Suprapubic skin (tissue), 4 donors: ENCODE measurements at regions not wholly inside any gene's neighbourhood (a gene's known extent, or its start where the extent isn't known, plus 50 kb on each side); places are given as distances from the start of the nearest gene placed in this dataset.

Source experiments
- DNase-seq, 2 donors: peaks; one replicate each; pipeline ENCODE4 v3.0.0-alpha.2; 2019; ENCODE audit warnings: low spot score in 2 of 2
- H3K27ac ChIP-seq: fragments of 200-600 bp; sonication (generic); one replicate; pipeline ENCODE4 v1.5.1; 2019
- H3K27me3 ChIP-seq: fragments of 200-600 bp; sonication (generic); one replicate; pipeline ENCODE4 v1.5.1; 2019
- H3K36me3 ChIP-seq: fragments of 200-600 bp; sonication (generic); one replicate; pipeline ENCODE4 v1.5.1; 2019
- H3K4me1 ChIP-seq: fragments of 200-600 bp; sonication (generic); one replicate; pipeline ENCODE4 v1.5.1; 2019
- H3K4me3 ChIP-seq: fragments of 200-600 bp; sonication (generic); one replicate; pipeline ENCODE4 v1.5.1; 2019; ENCODE audit warnings: mild to moderate bottlenecking
- H3K9me3 ChIP-seq: fragments of 200-600 bp; sonication (generic); one replicate; pipeline ENCODE4 v1.5.1; 2019
- CTCF ChIP-seq, 2 donors: fragments of 200-600 bp in 1 of 2; fragments of 450-650 bp in 1 of 2; sonication (generic) in 1 of 2; IDR thresholded peaks; one replicate each; pipeline ENCODE4 v1.5.1; 2016 to 2019; ENCODE audit warnings: antibody characterized with exemption in 2 of 2, mild to moderate bottlenecking in 1 of 2, moderate library complexity in 1 of 2
- EP300 ChIP-seq: sonication (generic); formaldehyde crosslinking; IDR thresholded peaks from one replicate; pipeline ENCODE4 v1.6.1; 2017; ENCODE audit warnings: antibody characterized with exemption
- POLR2A ChIP-seq, 2 donors: fragments of 450-650 bp; IDR thresholded peaks; one replicate each; pipeline ENCODE4 v1.6.1; 2017; ENCODE audit warnings: antibody characterized with exemption in 2 of 2, mild to moderate bottlenecking in 2 of 2, moderate library complexity in 2 of 2
- POLR2AphosphoS5 ChIP-seq, 3 donors: sonication (generic); formaldehyde crosslinking; IDR thresholded peaks; one replicate each; pipeline ENCODE4 v1.6.1; 2017; ENCODE audit warnings: antibody characterized with exemption in 3 of 3
- WGBS: methylation state at CpG from one replicate; pipeline ENCODE4 v1.1.5; 2018; 5-methylcytosine and 5-hydroxymethylcytosine counted together

DNA sequence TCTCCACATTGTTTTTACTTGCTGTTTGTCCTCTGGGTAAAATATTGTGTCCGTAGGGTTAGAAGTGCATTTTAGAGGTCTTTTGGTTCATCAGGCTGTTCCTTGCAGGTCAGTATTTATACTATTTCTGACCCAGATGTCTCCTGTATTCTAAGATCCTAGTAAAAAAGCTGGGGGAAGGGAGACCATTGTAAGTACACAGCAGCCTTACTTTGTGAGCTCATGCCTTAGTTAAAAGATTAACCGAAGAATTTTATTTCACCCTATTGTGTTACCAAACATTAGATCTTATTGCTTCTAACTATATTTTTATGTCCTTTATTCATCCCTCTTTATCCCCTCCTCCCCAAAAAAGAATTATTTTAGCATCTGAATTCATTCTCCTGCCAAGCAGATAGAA is 444.1 kb upstream of the RBFOX1 start:
- Histone ChIP-seq H3K4me3 (no peak overlapping the region), H3K4me1 (no peaks in the 10 kb centered on the region), H3K36me3 (no peaks in the 10 kb centered on the region), H3K27ac (no peak overlapping the region), H3K9me3 (no peaks in the 10 kb centered on the region), H3K27me3 (no peaks in the 10 kb centered on the region)
- DNase-seq, result no peak
- WGBS, result 85% methylated on average over 2 of the region's 2 CpGs
- TF ChIP-seq CTCF (IDR thresholded peaks at IDR 0.05), result no peak
- no peak for TF ChIP-seq POLR2AphosphoS5 (IDR thresholded peaks at IDR 0.05)
- no peak for TF ChIP-seq EP300
- no peak for TF ChIP-seq POLR2A (IDR thresholded peaks at IDR 0.05)

- TF ChIP-seq POLR2A (IDR thresholded peaks at IDR 0.05) (no peak), EP300 (no peak), POLR2AphosphoS5 (IDR thresholded peaks at IDR 0.05) (no peak)
- H3K27ac ChIP-seq, result no peak overlapping the region
- H3K9me3 ChIP-seq, result no peaks in the 10 kb centered on the region
- no peak for DNase-seq
- H3K4me3 ChIP-seq, result no peak overlapping the region
- H3K36me3 ChIP-seq, result no peaks in the 10 kb centered on the region
- H3K4me1 ChIP-seq, result no peaks in the 10 kb centered on the region
- 75% methylated on average over 5 of the region's 7 CpGs for WGBS
- no peaks in the 10 kb centered on the region for H3K27me3 ChIP-seq
These were observed 448.6 kb upstream of the RBFOX1 start for GRCh38 chr16:6884002-6884401.

DNA sequence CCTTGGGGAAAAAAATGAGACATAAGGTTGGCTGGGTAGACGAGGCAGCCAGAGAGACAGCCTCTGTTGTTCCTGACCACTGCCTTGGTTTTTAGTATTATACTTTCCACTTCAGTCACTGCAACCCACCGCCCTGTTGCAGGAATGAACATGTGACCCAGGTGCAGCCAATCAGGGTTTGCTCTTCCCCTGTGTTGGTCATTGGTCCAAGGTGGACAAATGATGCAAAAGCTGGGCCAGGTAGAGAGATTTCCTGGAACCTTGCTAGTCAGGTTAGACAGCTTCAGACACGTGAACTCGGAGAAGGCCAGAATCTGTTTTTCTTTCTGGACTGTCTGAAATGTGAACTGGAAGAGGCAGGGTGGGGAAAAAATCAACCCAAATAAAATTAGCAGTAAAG is 452.4 kb upstream of the RBFOX1 start:
- Histone ChIP-seq H3K27me3 (no peaks in the 10 kb centered on the region), H3K9me3 (no peaks in the 10 kb centered on the region), H3K36me3 (no peaks in the 10 kb centered on the region), H3K4me3 (no peak overlapping the region), H3K27ac (no peak overlapping the region), H3K4me1 (no peaks in the 10 kb centered on the region)
- no peak for DNase-seq
- TF ChIP-seq POLR2A (IDR thresholded peaks at IDR 0.05) (no peak), POLR2AphosphoS5 (IDR thresholded peaks at IDR 0.05) (no peak), CTCF (IDR thresholded peaks at IDR 0.05) (no peak), EP300 (no peak)
- WGBS, result 68% methylated on average over 4 of the region's 4 CpGs

DNA sequence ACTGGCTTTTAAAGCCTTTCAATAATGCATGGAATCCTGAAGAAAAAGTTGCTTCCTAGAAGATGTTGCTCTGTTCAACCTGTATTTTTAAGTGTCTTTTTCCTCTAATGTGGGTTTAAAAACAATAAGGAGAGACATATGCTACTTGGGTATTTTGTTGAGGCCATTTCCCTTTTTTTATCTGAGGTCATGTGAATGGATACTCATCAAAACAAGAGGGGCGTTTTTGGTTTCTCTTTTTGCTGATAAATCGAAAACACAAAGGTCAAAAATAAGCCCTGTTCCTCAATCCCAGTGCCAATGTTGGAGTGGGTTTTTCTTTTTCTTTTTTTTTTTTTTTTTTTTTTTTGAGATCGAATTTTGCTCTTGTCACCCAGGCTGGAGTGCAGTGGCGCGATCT is 468.0 kb upstream of the RBFOX1 start:
- 85% methylated on average over 5 of the region's 5 CpGs for WGBS
- no peak for DNase-seq
- no peaks in the 10 kb centered on the region for H3K9me3 ChIP-seq
- H3K4me3 ChIP-seq, result no peak overlapping the region
- no peak overlapping the region for H3K27ac ChIP-seq
- H3K36me3 ChIP-seq, result no peaks in the 10 kb centered on the region
- H3K27me3 ChIP-seq, result no peaks in the 10 kb centered on the region
- no peaks in the 10 kb centered on the region for H3K4me1 ChIP-seq
- TF ChIP-seq EP300 (no peak), CTCF (IDR thresholded peaks at IDR 0.05) (no peak), POLR2AphosphoS5 (IDR thresholded peaks at IDR 0.05) (no peak), POLR2A (IDR thresholded peaks at IDR 0.05) (no peak)

- Histone ChIP-seq H3K9me3 (no peaks in the 10 kb centered on the region), H3K4me1 (no peaks in the 10 kb centered on the region), H3K27ac (no peak overlapping the region), H3K4me3 (no peak overlapping the region), H3K27me3 (no peaks in the 10 kb centered on the region), H3K36me3 (no peaks in the 10 kb centered on the region)
- 74% methylated on average over 4 of the region's 4 CpGs for WGBS
- DNase-seq, result no peak
- TF ChIP-seq EP300 (no peak), POLR2AphosphoS5 (IDR thresholded peaks at IDR 0.05) (no peak), POLR2A (IDR thresholded peaks at IDR 0.05) (no peak), CTCF (IDR thresholded peaks at IDR 0.05) (no peak)
These were observed 468.4 kb upstream of the RBFOX1 start for GRCh38 chr16:6864244-6864643.

DNA sequence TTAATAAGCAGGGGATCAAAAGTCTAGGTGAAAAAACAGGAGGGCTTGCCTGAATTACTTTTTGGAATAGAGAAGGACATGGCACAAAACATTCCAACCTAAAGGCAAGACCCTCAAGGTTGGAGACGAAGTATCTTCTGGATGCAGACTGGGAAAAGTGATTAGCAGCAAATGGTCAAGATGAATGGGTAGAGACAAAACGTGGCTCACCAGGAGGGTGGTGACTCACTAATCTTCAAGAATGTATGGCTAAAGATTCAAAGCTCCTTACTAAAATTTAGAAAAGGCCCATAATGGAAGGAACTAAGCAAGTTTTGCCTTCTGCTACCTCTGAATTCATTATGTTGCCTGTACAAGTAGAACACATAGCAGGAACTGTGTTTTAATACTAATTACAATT is 469.5 kb upstream of the RBFOX1 start:
- WGBS, result 63% methylated on average over 2 of the region's 2 CpGs

More for the DNA sequence above, 469.5 kb upstream of the RBFOX1 start:
- Histone ChIP-seq H3K9me3 (no peaks in the 10 kb centered on the region), H3K4me3 (no peak overlapping the region), H3K4me1 (no peaks in the 10 kb centered on the region), H3K36me3 (no peaks in the 10 kb centered on the region), H3K27ac (no peak overlapping the region), H3K27me3 (no peaks in the 10 kb centered on the region)
- DNase-seq, result no peak
- TF ChIP-seq POLR2AphosphoS5 (IDR thresholded peaks at IDR 0.05) (no peak), CTCF (IDR thresholded peaks at IDR 0.05) (no peak), POLR2A (IDR thresholded peaks at IDR 0.05) (no peak), EP300 (no peak)
